ENCODE measurements at regions not wholly inside any gene's neighbourhood (a gene's known extent, or its start where the extent isn't known, plus 50 kb on each side); places are given as distances from the start of the nearest gene placed in this dataset.

DNA sequence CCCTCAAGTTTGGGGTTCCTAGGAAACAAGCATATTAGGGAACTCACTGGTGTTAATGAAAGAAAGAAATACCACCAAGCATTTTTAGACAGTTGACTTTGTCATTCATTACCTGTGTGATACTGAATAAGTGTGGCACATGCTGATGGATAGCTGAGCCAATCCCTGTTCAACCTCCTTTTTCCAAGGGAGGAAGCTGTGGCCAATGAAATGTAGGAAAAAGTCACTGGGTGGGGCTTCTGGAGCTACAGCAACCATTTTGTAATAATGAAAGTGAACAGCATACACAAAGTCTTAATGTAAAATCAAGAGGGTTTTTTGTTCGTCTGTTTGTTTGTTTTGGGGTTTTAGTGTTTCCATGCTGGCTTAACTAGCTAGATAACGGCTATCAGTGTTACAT is 254.3 kb upstream of the SALL1 start:
- H3K4me3 ChIP-seq (replicated peaks in 1 of 2; ENCODE audit: low read depth in 1 of 2, low read length in 2 of 2): no peak overlapping the region
- CTCF ChIA-PET: no interaction called here
- H2AFZ ChIP-seq (ENCODE audit: low read depth, low read length, poor library complexity, severe bottlenecking): no peak overlapping the region
- H3K27ac ChIP-seq (ENCODE audit: low read depth, low read length): no peak overlapping the region
- DNase-seq (ENCODE audit: low read depth, low spot score) (no peak), ATAC-seq (no peak)
- no peaks in the 10 kb centered on the region for H3K79me2 ChIP-seq (ENCODE audit: insufficient read depth, low read length)
- intact Hi-C loops (cut with micrococcal nuclease): no loop called here
- TF ChIP-seq, protein P1, sequence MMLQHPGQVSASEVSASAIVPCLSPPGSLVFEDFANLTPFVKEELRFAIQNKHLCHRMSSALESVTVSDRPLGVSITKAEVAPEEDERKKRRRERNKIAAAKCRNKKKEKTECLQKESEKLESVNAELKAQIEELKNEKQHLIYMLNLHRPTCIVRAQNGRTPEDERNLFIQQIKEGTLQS (IDR thresholded peaks at IDR 0.05): no peak
- TF ChIP-seq ZFX (IDR thresholded peaks at IDR 0.05): no peak
- TF ChIP-seq ELF1 (IDR thresholded peaks at IDR 0.05; ENCODE audit: borderline replicate concordance, low read depth): no peak
- no peak for TF ChIP-seq FOSL1 (IDR thresholded peaks at IDR 0.05; ENCODE audit: low read depth)
- TF ChIP-seq, protein P2, sequence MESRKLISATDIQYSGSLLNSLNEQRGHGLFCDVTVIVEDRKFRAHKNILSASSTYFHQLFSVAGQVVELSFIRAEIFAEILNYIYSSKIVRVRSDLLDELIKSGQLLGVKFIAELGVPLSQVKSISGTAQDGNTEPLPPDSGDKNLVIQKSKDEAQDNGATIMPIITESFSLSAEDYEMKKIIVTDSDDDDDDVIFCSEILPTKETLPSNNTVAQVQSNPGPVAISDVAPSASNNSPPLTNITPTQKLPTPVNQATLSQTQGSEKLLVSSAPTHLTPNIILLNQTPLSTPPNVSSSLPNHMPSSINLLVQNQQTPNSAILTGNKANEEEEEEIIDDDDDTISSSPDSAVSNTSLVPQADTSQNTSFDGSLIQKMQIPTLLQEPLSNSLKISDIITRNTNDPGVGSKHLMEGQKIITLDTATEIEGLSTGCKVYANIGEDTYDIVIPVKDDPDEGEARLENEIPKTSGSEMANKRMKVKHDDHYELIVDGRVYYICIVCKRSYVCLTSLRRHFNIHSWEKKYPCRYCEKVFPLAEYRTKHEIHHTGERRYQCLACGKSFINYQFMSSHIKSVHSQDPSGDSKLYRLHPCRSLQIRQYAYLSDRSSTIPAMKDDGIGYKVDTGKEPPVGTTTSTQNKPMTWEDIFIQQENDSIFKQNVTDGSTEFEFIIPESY (IDR thresholded peaks at IDR 0.05; ENCODE audit: extremely low read depth, insufficient replicate concordance, low read length): no peak
- POLR2A ChIA-PET: no interaction called here
- H3K27me3 ChIP-seq (ENCODE audit: insufficient read depth, low read length): no peaks in the 10 kb centered on the region
- peaks cover 3 to 10% of the 10 kb centered on the region in 2 experiments; a peak in 2 of 4 replicates for H3K9me3 ChIP-seq (ENCODE audit: control insufficient read depth in 1 of 2, insufficient read depth in 1 of 2, low read depth in 1 of 2, low read length in 2 of 2)
- no peaks in the 10 kb centered on the region for H4K20me1 ChIP-seq (ENCODE audit: insufficient read depth)
- no peak overlapping the region for H3K9ac ChIP-seq (ENCODE audit: low read length)
- H3K36me3 ChIP-seq (ENCODE audit: control insufficient read depth in 1 of 2, insufficient read depth in 2 of 2, low read length in 2 of 2): no peaks in the 10 kb centered on the region
- H3K9me2 ChIP-seq (ENCODE audit: insufficient read depth): no peaks in the 10 kb centered on the region
- BruUV-seq (replicated peaks): no TSS peak
- H3K4me2 ChIP-seq (ENCODE audit: low read length): no peak overlapping the region
- RAD21 ChIA-PET (ENCODE audit: low non-redundant PET in 1 of 2, low total read pairs in 2 of 2, uncharacterized antibody in 2 of 2, unreplicated experiment in 2 of 2): no interaction called here
- no peaks in the 10 kb centered on the region for H3K4me1 ChIP-seq (ENCODE audit: control insufficient read depth in 1 of 2, insufficient read depth in 2 of 2, low read length in 2 of 2)

DNA sequence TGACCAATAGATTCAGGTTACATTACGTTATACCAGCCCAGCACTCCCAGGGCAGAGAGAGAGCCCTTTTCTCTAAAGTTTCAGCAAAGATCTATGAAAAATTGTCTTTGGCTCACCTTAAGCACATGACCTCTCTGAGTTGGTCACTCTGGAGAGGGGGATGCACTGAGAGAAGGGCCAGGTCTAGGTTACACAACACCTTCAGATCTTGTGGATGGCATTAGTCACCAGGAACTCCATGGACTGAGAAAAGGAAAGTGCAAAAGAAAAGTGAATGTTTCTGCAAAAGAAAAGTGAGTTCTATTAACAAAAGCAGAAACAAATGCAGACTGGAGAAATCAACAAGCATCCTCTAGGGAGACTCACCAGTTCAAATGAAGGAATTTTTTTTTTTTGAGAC is 253.3 kb upstream of the SALL1 start:
- Histone ChIP-seq H3K79me2 (ENCODE audit: insufficient read depth, low read length) (no peaks in the 10 kb centered on the region), H3K4me2 (ENCODE audit: low read length) (no peak overlapping the region), H2AFZ (ENCODE audit: low read depth, low read length, poor library complexity, severe bottlenecking) (no peak overlapping the region), H3K4me3 (replicated peaks in 1 of 2; ENCODE audit: low read depth in 1 of 2, low read length in 2 of 2) (no peak overlapping the region), H3K9ac (ENCODE audit: low read length) (no peak overlapping the region), H3K4me1 (ENCODE audit: control insufficient read depth in 1 of 2, insufficient read depth in 2 of 2, low read length in 2 of 2) (no peaks in the 10 kb centered on the region), H3K27me3 (ENCODE audit: insufficient read depth, low read length) (no peaks in the 10 kb centered on the region), H3K36me3 (ENCODE audit: control insufficient read depth in 1 of 2, insufficient read depth in 2 of 2, low read length in 2 of 2) (no peaks in the 10 kb centered on the region), H3K9me3 (ENCODE audit: control insufficient read depth in 1 of 2, insufficient read depth in 1 of 2, low read depth in 1 of 2, low read length in 2 of 2) (peaks cover 0 to 10% of the 10 kb centered on the region in 2 experiments; a peak in 2 of 4 replicates), H4K20me1 (ENCODE audit: insufficient read depth) (no peaks in the 10 kb centered on the region), H3K9me2 (ENCODE audit: insufficient read depth) (no peaks in the 10 kb centered on the region), H3K27ac (ENCODE audit: low read depth, low read length) (no peak overlapping the region)
- BruUV-seq (replicated peaks): no TSS peak
- no peak for TF ChIP-seq EGR1 (IDR thresholded peaks at IDR 0.05; ENCODE audit: low read depth)
- TF ChIP-seq SIN3A (IDR thresholded peaks at IDR 0.05; ENCODE audit: low read depth): no peak
- no peak for TF ChIP-seq ZFX (IDR thresholded peaks at IDR 0.05)
- TF ChIP-seq, protein P3, sequence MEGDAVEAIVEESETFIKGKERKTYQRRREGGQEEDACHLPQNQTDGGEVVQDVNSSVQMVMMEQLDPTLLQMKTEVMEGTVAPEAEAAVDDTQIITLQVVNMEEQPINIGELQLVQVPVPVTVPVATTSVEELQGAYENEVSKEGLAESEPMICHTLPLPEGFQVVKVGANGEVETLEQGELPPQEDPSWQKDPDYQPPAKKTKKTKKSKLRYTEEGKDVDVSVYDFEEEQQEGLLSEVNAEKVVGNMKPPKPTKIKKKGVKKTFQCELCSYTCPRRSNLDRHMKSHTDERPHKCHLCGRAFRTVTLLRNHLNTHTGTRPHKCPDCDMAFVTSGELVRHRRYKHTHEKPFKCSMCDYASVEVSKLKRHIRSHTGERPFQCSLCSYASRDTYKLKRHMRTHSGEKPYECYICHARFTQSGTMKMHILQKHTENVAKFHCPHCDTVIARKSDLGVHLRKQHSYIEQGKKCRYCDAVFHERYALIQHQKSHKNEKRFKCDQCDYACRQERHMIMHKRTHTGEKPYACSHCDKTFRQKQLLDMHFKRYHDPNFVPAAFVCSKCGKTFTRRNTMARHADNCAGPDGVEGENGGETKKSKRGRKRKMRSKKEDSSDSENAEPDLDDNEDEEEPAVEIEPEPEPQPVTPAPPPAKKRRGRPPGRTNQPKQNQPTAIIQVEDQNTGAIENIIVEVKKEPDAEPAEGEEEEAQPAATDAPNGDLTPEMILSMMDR (IDR thresholded peaks at IDR 0.05 in 2 of 3, conservative IDR thresholded peaks at IDR 0.05 in 1 of 3; ENCODE audit: borderline replicate concordance in 1 of 3, insufficient read depth in 1 of 3, low read depth in 2 of 3, low read length in 2 of 3): no peak
- no peak for TF ChIP-seq ELF1 (IDR thresholded peaks at IDR 0.05; ENCODE audit: borderline replicate concordance, low read depth)
- no peak for TF ChIP-seq CEBPB (IDR thresholded peaks at IDR 0.05; ENCODE audit: low read depth)
- TF ChIP-seq, protein P4, sequence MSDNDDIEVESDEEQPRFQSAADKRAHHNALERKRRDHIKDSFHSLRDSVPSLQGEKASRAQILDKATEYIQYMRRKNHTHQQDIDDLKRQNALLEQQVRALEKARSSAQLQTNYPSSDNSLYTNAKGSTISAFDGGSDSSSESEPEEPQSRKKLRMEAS (IDR thresholded peaks at IDR 0.05): no peak
- TF ChIP-seq TCF7L2 (IDR thresholded peaks at IDR 0.05; ENCODE audit: borderline replicate concordance, extremely low read depth, insufficient read depth, insufficient read length): no peak
- intact Hi-C loops (cut with micrococcal nuclease): no loop called here
- ATAC-seq: no peak
- CTCF ChIA-PET: no interaction called here
- POLR2A ChIA-PET: no interaction called here
- no peak for DNase-seq (ENCODE audit: low read depth, low spot score)
- RAD21 ChIA-PET (ENCODE audit: low non-redundant PET in 1 of 2, low total read pairs in 2 of 2, uncharacterized antibody in 2 of 2, unreplicated experiment in 2 of 2): no interaction called here
